Globus pallidus (tissue), 1 donor: ENCODE measurements at regions not wholly inside any gene's neighbourhood (a gene's known extent, or its start where the extent isn't known, plus 50 kb on each side); places are given as distances from the start of the nearest gene placed in this dataset.
"Not testable (repeated sequence)": the region's sequence is repeated elsewhere in the genome, so short reads cannot be mapped to it uniquely, and the experiment has no call there.

Experiments
- DNase-seq: peaks from one replicate; pipeline ENCODE4 v3.0.0-alpha.2; 2015; ENCODE audit warnings: low spot score

- DNase-seq: not testable (repeated sequence)
Measured at GRCh38 chr6:125591796-125592195, 157.6 kb upstream of the HEY2 start.

DNA sequence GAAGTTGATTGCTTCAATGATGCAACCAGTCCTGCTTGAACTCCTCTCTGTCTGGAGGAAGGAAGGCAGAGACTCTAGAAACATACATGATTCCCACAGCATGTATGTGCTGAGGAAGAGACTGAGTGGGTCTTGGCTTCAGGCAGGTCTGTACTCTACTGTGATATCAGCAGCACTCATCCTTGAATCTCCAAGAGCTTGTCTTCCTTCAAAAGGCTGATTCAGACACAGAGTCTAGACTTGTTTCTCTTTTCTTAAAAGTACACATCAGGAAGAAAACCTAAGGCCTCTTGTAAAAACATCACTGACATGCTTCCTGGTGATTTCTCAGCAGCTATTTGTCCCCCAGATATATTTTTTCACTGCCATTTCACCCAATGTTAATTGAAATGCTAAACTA is 155.7 kb upstream of the HEY2 start:
- DNase-seq: no peak

- DNase-seq: no peak
Measured at GRCh38 chr6:125596020-125596419, 153.4 kb upstream of the HEY2 start.

DNA sequence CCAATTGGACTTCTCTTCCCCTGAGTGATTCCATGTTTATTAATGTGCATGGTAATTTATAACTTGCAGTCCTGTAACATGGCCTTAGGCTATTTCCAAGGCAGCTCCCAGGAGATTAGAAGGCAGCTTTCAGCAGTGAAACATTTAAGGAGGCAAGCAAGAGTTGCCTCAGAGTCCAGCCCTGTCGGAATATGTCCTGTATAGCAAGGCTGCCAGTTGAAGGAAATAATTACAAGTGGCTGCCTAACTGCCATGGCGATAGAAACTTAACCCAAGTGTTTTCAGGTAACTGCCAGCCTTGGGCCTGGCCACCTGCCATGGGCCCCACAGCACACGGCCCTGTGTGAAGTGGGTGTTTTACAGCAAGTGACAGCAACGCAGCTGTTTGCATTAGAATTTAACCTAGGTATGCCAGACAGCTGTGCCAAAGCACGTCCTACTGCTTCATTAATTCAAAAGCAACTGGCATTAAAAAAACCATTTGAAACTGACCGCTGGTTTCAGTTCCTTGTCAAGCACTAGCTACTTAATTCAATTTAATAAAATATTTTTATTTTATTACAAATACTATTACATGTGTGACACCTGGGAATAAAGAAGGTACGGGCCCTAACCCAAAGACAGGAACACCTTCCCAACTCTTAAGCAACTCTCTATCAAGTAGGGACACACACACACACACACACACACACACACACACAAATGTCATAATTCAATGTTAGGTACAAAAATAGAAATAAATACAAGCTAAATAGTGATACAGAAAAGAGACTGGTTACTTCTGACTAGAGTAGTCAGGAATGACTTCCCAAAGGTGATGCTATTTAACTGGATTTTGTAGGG is 151.8 kb upstream of the HEY2 start:
- no peak for DNase-seq

GRCh38 chr6:125598422-125598821 is 151.0 kb upstream of the HEY2 start:
- DNase-seq: peak; percentile 10

- no peak for DNase-seq
Measured at GRCh38 chr6:125604257-125604656, 145.2 kb upstream of the HEY2 start.

GRCh38 chr6:125611573-125612344 is 137.7 kb upstream of the HEY2 start:
- peak; percentile 73 for DNase-seq

GRCh38 chr6:125612345-125612846 is 137.0 kb upstream of the HEY2 start:
- no peak for DNase-seq

GRCh38 chr6:125618629-125619028 is 130.8 kb upstream of the HEY2 start:
- DNase-seq: no peak

DNA sequence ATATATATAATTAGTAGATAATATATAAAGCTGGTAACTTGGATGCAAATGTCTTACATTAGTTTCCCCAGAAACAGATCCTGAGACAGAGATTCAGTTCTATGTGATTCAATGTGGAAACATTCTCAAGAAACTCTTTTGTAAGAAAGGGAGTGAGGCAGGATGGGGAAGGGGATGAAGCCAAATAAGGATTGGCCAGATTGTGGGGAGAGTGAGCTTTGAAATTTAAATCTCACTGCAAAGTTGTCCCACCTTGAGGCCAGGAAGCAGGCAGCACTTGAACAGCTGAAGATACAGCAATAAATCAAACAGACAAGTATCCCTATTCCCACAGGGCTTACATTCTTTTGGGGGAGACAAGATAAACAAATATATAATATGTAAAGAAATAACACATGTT is 126.3 kb upstream of the HEY2 start:
- DNase-seq: no peak

DNA sequence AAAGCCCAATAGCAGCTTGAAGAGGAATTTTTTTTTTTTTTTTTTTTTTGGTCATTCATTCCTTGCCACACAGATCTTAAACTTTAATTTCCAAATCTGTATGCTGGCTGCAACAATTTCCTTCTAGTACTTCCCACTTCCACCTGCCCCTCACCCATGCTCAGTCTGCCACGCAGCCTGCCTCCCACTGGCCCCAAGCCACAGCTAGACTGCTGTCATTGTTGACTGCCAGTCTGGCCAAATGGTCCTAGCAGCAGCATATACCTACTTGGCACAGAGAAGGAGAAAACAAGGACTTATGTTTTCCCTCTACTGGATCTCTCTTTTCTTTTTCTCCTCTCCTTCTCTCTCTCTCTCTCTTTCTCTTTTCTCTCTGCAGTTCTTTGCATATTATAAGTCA is 118.3 kb upstream of the HEY2 start:
- no peak for DNase-seq

GRCh38 chr6:125636011-125636410 is 113.4 kb upstream of the HEY2 start:
- not testable (repeated sequence) for DNase-seq

DNA sequence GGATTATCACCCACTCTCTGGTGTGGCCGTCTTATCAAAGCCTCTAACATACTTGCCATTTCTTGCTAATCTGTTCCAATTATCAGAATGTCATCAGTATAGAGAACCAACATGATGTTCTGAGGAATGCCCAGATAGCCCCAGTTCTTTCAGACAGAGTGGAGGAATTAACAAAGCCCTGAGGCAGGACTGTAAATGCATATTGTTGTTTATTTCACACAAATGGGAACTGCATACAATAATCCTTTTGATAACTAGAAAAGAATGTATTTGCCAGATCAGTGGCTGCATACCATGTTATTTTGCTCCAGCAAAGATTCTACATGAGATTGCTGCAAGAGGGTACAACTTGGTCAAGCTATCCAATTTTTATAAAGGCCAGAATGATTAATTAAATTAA is 112.8 kb upstream of the HEY2 start:
- no peak for DNase-seq

DNA sequence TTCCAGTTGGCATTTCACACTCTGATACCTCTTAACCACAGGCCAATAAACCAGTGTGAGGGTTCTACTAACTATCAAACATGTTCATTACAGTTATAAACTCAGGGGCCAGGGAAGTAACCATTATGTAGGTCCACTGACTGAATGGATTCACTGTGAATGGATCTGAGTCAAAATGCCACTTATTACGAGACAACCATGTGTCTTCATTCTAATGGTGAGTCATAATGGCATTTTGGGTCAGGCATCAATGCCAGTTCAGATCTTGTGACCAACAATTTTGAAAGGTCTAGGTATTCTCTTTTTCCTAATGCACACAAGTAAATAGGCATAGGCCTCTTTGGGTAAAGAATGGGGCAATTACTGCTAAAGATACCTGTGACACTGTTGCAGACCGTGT is 112.2 kb upstream of the HEY2 start:
- DNase-seq: no peak

- no peak for DNase-seq
Measured at GRCh38 chr6:125639466-125640020, 109.9 kb upstream of the HEY2 start.

DNA sequence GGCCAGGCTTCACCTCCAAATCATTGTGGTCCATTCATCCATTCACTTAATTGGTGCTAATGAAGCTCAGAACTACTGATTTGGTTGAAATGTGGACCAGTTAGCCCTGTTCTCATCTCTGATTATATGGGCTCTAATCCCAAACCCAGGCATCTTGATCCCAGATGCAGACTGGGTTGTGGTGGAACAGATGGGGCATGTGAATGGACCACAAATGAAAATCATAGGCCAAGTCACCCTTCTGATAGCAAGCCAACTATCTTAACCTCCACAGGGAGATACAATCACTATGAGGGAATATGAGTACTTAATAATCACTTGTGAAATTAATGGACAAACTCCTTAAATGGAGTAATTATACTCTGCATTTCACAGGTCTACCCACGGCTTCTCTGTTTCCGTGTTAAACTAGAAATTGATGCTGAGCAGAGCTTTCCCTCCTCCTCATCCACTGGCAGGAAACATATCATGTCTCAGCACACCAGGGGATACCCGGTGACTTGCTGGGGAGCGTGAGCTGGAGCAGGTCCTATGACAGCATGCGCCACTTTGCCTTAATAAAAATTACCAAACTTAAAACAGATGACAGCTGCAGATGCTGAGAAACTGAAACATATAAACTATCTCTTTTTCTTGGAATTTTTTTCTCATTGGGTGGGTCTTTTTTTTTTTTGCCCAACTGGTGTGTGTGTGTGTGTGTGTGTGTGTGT is 108.8 kb upstream of the HEY2 start:
- DNase-seq: no peak

- DNase-seq: not testable (repeated sequence)
Measured at GRCh38 chr6:125643967-125644661, 105.3 kb upstream of the HEY2 start.

DNA sequence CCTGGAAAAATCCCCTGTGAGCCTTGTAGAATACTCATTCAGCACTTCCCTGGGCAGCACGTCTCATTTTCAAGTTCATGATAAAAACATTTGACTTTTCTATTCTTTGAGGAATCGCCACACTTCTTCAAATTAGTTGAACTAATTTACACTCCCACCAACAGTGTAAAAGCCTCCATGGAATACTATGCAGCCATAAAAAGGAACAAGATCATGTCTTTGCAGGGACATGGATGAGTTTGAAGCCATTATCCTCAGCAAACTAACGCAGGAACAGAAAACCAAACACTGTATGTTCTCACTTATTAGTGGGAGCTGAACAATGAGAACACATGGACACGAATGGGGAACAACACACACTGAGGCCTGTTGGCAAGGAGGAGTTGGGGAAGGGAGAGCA is 102.0 kb upstream of the HEY2 start:
- DNase-seq: no peak

DNA sequence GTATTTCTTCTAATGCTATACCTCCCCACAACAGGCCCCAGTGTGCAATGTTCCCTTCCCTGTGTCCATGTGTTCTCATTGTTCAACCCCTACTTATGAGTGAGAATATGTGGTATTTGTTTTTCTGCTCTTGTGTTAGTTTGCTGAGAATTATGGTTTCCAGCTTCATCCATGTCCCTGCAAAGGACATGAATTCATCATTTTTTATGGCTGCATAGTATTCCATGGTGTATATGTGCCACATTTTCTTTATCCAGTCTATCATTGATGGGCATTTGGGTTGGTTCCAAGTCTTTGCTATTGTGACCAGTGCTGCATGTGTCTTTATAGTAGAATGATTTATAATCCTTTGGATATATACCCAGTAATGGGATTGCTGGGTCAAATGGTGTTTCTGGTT is 95.7 kb upstream of the HEY2 start:
- not testable (repeated sequence) for DNase-seq

DNA sequence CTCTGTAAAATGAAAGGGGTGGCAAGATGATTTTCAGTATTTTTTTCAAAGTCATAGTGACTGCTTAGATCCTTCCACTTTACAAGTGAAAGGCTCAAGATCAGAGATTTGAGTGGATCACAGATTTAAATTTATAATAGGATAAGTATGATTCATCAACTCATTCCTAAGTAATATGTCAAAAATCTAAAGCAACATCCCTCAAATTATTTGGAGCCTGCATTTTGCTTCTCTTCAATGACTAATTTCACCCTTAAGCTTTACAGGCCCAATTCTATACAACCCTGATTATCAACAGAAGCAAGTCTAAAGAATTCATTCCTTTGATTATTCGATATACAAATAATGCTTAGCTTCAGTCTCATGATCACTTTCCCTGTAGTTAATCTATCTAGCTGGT is 93.9 kb upstream of the HEY2 start:
- DNase-seq: no peak

- DNase-seq: no peak
Measured at GRCh38 chr6:125656287-125656870, 93.1 kb upstream of the HEY2 start.
